HEK293T (cell line): ENCODE measurements at regions not wholly inside any gene's neighbourhood (a gene's known extent, or its start where the extent isn't known, plus 50 kb on each side); places are given as distances from the start of the nearest gene placed in this dataset.

Source experiments
- CTCF ChIA-PET: fragments of 350-600 bp; formaldehyde crosslinking; extraction: SDS; loops from one replicate; lab custom pipeline; 2021; ENCODE audit warnings: antibody characterized with exemption, inconsistent platforms; lab: Yijun Ruan, JAX
- POLR2A ChIA-PET: fragments of 350-600 bp; formaldehyde crosslinking; extraction: SDS; loops from one replicate; lab custom pipeline; 2020; ENCODE audit warnings: antibody characterized with exemption, inconsistent platforms; lab: Yijun Ruan, JAX
- DNase-seq: peaks from one replicate; pipeline ENCODE4 v3.0.0; 2012; ENCODE audit warnings: mixed read lengths; ENCODE audit errors: extremely low spot score
- ARNT ChIP-seq: fragments of 450-650 bp; IDR thresholded peaks from 2 replicates; pipeline ENCODE4 v1.6.1; 2017; ENCODE audit warnings: mild to moderate bottlenecking
- BHLHE40 ChIP-seq: fragments of 450-650 bp; IDR thresholded peaks from 2 replicates; pipeline ENCODE4 v1.6.1; 2016; ENCODE audit warnings: mild to moderate bottlenecking, moderate library complexity, borderline replicate concordance
- CTBP1 ChIP-seq: fragments of 450-650 bp; IDR thresholded peaks from 2 replicates; pipeline ENCODE4 v1.6.1; 2016; ENCODE audit warnings: borderline replicate concordance
- ELF4 ChIP-seq: fragments of 450-650 bp; IDR thresholded peaks from 2 replicates; pipeline ENCODE4 v1.6.1; 2017; ENCODE audit warnings: antibody characterized with exemption
- FOXA1 ChIP-seq: fragments of 450-650 bp; IDR thresholded peaks from 2 replicates; pipeline ENCODE4 v1.6.1; 2016; ENCODE audit warnings: mild to moderate bottlenecking
- FOXK2 ChIP-seq: fragments of 450-650 bp; IDR thresholded peaks from 2 replicates; pipeline ENCODE4 v1.6.1; 2016; ENCODE audit warnings: mild to moderate bottlenecking
- FOXM1 ChIP-seq: fragments of 450-650 bp; IDR thresholded peaks from 2 replicates; pipeline ENCODE4 v1.6.1; 2017; ENCODE audit warnings: mild to moderate bottlenecking, borderline replicate concordance
- HDGF ChIP-seq: fragments of 450-650 bp; IDR thresholded peaks from 2 replicates; pipeline ENCODE4 v1.6.1; 2017; ENCODE audit warnings: antibody characterized with exemption, borderline replicate concordance
- L3MBTL2 ChIP-seq: fragments of 450-650 bp; conservative IDR thresholded peaks from 2 replicates; pipeline ENCODE4 v1.6.1; 2016; ENCODE audit warnings: mild to moderate bottlenecking
- LEF1 ChIP-seq: fragments of 450-650 bp; IDR thresholded peaks from 2 replicates; pipeline ENCODE4 v1.6.1; 2017; ENCODE audit warnings: mild to moderate bottlenecking, borderline replicate concordance
- NFRKB ChIP-seq: fragments of 450-650 bp; IDR thresholded peaks from 2 replicates; pipeline ENCODE4 v1.6.1; 2016; ENCODE audit warnings: mild to moderate bottlenecking, moderate library complexity
- SP1 ChIP-seq: fragments of 450-650 bp; IDR thresholded peaks from 2 replicates; pipeline ENCODE4 v1.6.1; 2017
- SUZ12 ChIP-seq: fragments of 450-650 bp; IDR thresholded peaks from 2 replicates; pipeline ENCODE4 v1.6.1; 2016; ENCODE audit warnings: mild to moderate bottlenecking
- TARDBP ChIP-seq: fragments of 450-650 bp; IDR thresholded peaks from 2 replicates; pipeline ENCODE4 v1.6.1; 2016
- ZNF384 ChIP-seq: fragments of 450-650 bp; IDR thresholded peaks from 2 replicates; pipeline ENCODE4 v1.6.1; 2016
- TF ChIP-seq, protein P1 (sequence below): fragments of 450-650 bp; IDR thresholded peaks from 2 replicates; pipeline ENCODE4 v1.6.1; 2016

- ChIA-PET POLR2A (interaction anchor here (0.7 kb wide), 1 partner anchor 9 kb away, joined by 3 read pairs; no protein-coding TSS in a partner anchor), CTCF (no interaction called here)
- no peak for DNase-seq
- TF ChIP-seq, protein P1, sequence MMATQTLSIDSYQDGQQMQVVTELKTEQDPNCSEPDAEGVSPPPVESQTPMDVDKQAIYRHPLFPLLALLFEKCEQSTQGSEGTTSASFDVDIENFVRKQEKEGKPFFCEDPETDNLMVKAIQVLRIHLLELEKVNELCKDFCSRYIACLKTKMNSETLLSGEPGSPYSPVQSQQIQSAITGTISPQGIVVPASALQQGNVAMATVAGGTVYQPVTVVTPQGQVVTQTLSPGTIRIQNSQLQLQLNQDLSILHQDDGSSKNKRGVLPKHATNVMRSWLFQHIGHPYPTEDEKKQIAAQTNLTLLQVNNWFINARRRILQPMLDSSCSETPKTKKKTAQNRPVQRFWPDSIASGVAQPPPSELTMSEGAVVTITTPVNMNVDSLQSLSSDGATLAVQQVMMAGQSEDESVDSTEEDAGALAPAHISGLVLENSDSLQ = no peak
- TF ChIP-seq ZNF384 (no peak), FOXA1 (no peak), SUZ12 (no peak), NFRKB (no peak), FOXM1 (no peak), HDGF (no peak), FOXK2 (no peak), ELF4 (no peak), SP1 (no peak), ARNT (no peak), BHLHE40 (no peak), LEF1 (no peak), L3MBTL2 (no peak), CTBP1 (no peak), TARDBP (no peak)
These were observed 57.3 kb upstream of the CCDC190 start for GRCh38 chr1:162918151-162918754.

DNA sequence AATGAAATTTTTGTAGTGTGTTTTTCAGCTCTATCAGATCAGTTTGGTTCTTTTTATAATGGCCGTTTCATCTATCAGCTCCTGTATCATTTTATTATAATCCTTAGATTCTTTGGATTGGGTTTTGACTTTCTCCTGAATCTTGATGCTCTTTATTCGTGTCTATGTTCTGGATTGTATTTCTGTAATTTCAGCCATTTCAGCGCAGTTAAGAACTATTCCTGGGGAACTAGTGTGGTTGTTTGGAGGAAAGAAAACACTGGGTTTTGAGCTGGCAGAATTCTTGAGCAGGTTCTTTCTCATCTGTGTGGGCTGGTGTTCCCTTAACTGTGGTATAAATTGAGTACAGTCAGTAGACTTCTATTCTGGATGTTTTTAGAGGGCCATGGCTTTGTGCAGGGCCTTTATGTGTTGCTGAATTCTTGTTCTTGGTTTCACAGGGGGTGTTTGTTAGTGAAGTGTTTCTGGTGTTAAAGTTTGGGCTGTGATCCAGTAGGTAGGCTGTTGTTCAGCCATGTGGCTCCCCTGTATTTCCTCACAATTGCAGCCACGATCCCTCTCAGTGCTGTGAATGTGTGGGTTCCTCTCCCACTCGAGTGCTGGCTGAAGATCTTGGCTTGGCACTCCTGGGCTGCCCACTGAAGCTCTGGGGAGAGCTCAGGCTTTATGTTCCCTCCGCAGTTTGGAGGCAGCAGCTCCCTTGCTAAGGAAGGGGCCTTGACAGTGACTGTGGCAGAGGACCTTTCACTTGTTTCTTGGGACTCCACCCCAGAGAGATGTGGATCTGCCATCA, 56.0 kb upstream of the CCDC190 start:
- POLR2A ChIA-PET = no interaction called here
- DNase-seq = no peak
- no peak for TF ChIP-seq L3MBTL2
- TF ChIP-seq LEF1 = no peak
- TF ChIP-seq SP1 = no peak
- TF ChIP-seq BHLHE40 = no peak
- TF ChIP-seq FOXM1 = no peak
- no peak for TF ChIP-seq NFRKB
- no peak for TF ChIP-seq SUZ12
- no peak for TF ChIP-seq FOXK2
- TF ChIP-seq HDGF = no peak
- TF ChIP-seq ZNF384 = no peak
- TF ChIP-seq, protein P1 = no peak
- TF ChIP-seq ARNT = no peak
- no peak for TF ChIP-seq ELF4
- no peak for TF ChIP-seq CTBP1
- no peak for TF ChIP-seq FOXA1
- TF ChIP-seq TARDBP = no peak
- CTCF ChIA-PET = no interaction called here

GRCh38 chr1:162916407-162916806, 55.4 kb upstream of the CCDC190 start:
- DNase-seq = no peak
- ChIA-PET CTCF (no interaction called here), POLR2A (no interaction called here)
- TF ChIP-seq BHLHE40 (no peak), L3MBTL2 (no peak), ELF4 (no peak), HDGF (no peak), ZNF384 (no peak), SP1 (no peak), LEF1 (no peak), SUZ12 (no peak), NFRKB (no peak), FOXK2 (no peak), FOXM1 (no peak), ARNT (no peak)
- TF ChIP-seq, protein P1 = no peak

DNA sequence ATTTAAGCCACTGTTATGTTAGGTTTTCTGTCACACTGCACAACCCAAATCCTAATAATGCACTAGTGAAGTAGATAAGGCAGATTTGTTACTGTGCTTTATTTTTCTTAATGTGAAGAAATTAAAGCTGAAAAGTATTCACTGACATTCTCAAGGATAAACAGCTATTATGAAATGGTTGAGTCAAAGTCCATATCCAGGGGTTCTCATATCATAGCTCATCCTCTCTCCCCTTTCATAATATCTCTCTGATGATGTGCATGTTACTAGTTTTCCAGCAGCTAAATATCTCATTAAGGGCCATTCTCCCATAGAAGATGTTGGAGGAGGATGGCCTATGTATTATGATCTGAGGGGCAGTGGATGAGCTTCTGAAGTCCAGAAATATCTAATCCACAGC, 53.6 kb upstream of the CCDC190 start:
- no peak for DNase-seq
- ChIA-PET POLR2A (no interaction called here), CTCF (no interaction called here)
- TF ChIP-seq ZNF384 = no peak
- TF ChIP-seq BHLHE40 = no peak
- no peak for TF ChIP-seq FOXK2
- TF ChIP-seq SP1 = no peak
- no peak for TF ChIP-seq ARNT
- no peak for TF ChIP-seq FOXM1
- no peak for TF ChIP-seq ELF4
- TF ChIP-seq SUZ12 = no peak
- no peak for TF ChIP-seq NFRKB
- TF ChIP-seq CTBP1 = no peak
- TF ChIP-seq LEF1 = no peak
- no peak for TF ChIP-seq HDGF
- TF ChIP-seq, protein P1 = no peak
- TF ChIP-seq L3MBTL2 = no peak

DNA sequence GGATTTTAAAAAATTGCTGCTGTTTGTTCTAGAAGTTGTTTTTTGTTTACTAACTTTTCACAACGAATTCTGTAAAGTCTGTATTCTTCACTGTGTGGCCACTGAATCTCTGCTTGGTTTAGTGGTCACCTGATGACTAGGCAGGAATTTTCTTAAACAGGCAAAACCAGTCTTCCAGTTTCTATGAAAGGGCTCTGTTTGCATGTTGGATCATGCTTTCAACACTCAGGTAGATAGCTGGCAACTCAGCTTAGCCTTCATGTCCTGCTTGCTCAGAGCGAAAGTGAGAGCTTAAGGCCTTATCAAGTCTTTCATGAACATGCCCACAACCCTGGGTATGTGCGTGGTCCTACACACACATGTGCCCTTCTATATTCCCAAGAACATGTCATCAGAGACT, 52.4 kb upstream of the CCDC190 start:
- DNase-seq = no peak
- POLR2A ChIA-PET = no interaction called here
- TF ChIP-seq, protein P1 = no peak
- no peak for TF ChIP-seq FOXK2
- TF ChIP-seq SP1 = no peak
- no peak for TF ChIP-seq ZNF384
- no peak for TF ChIP-seq BHLHE40
- no peak for TF ChIP-seq FOXM1
- TF ChIP-seq SUZ12 = no peak
- TF ChIP-seq NFRKB = no peak
- no peak for TF ChIP-seq CTBP1
- TF ChIP-seq ELF4 = no peak

More for the DNA sequence above, 52.4 kb upstream of the CCDC190 start:
- CTCF ChIA-PET = no interaction called here
